Colonic mucosa (tissue), 4 donors: ENCODE measurements at regions not wholly inside any gene's neighbourhood (a gene's known extent, or its start where the extent isn't known, plus 50 kb on each side); places are given as distances from the start of the nearest gene placed in this dataset.

ENCODE experiments used
- DNase-seq: peaks from one replicate; pipeline ENCODE4 v3.0.0-alpha.2; 2020
- H3K27ac ChIP-seq: fragments of 200-600 bp; one replicate; pipeline ENCODE4 v1.8.0; 2021
- H3K27me3 ChIP-seq: fragments of 200-600 bp; one replicate; pipeline ENCODE4 v1.8.0; 2021
- H3K36me3 ChIP-seq: fragments of 200-600 bp; one replicate; pipeline ENCODE4 v1.8.0; 2021
- H3K4me1 ChIP-seq: fragments of 200-600 bp; one replicate; pipeline ENCODE4 v1.8.0; 2021; ENCODE audit warnings: mild to moderate bottlenecking
- H3K4me3 ChIP-seq: fragments of 200-600 bp; one replicate; pipeline ENCODE4 v1.8.0; 2021
- H3K9ac ChIP-seq, 2 donors: one replicate each; pipeline ENCODE4 v1.7.0; 2013; ENCODE audit warnings: control low read depth in 2 of 2, low read depth in 2 of 2, low read length in 2 of 2
- H3K9me3 ChIP-seq: fragments of 200-600 bp; one replicate; pipeline ENCODE4 v1.8.0; 2021
- CTCF ChIP-seq: fragments of 200-600 bp; IDR thresholded peaks from one replicate; pipeline ENCODE4 v1.8.0; 2022; ENCODE audit warnings: antibody characterized with exemption, mild to moderate bottlenecking
- intact Hi-C: fragments of 100-400 bp; cut with DNase I; formaldehyde crosslinking; loops from one replicate; pipeline ENCODE4 v1.14.1; 2022
- donor health status: healthy.
- donor health status: DM: no; HTN: no; CAD: no.
- donor health status: DM: no; HTN: no; CAD: no.

DNA sequence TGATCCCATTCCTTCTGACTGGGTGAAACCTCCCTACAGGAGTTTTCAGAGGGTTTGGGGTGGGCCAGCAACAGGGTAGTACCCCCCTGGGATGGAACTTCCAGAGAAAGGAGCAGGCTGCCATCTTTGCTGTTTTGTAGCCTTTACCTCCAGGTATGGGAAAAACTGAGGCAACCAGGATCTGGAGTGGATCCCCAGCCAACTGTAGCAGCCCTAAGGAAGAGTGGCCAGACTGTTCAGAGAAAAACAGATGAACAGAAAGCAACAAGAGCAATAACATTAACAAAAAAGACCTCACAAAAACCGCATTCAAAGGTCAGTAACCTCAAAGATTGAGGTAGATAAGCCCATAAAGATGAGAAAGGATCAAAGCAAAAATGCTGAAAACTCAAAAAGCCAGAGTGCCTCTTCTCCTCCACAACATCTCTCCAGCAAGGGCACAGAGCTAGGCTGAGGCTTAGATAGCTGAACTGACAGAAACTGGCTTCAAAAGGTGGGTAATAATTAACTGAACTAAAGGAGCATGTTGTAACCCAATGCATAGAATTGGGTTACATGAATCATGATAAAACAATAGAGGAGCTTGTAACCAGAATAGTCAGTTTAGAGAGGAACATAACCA, 1288.6 kb upstream of the CNTN5 start:
- no peak overlapping the region for H3K9ac ChIP-seq
- no peaks in the 10 kb centered on the region for H3K36me3 ChIP-seq
- intact Hi-C loops, result no loop called here
- H3K27ac ChIP-seq, result no peak overlapping the region
- DNase-seq, result no peak
- no peaks in the 10 kb centered on the region for H3K27me3 ChIP-seq
- no peak overlapping the region for H3K4me3 ChIP-seq
- no peaks in the 10 kb centered on the region for H3K9me3 ChIP-seq
- no peak for TF ChIP-seq CTCF
- no peaks in the 10 kb centered on the region for H3K4me1 ChIP-seq

DNA sequence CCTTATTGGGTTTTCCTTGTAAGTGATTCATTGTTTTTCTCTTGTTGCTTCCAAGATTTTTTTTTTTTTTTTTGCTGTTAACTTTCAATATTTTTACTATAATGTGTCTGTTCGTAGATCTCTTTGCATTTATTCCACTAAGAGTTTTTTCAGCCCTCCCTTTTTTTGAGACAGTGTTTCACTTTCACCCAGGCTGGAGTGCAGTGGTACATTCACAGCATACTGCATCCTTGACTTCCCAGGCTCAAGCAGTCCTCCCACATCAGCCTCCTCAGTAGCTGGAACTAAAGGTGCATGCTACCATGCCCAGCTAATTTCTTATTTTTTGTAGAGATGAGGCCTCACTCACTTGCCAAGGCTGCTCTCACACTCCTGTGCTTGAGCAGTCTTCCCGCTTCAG, 1282.0 kb upstream of the CNTN5 start:
- Histone ChIP-seq H3K9ac (no peak overlapping the region), H3K27ac (no peak overlapping the region), H3K9me3 (peaks cover 3% of the 10 kb centered on the region), H3K27me3 (no peaks in the 10 kb centered on the region), H3K4me3 (no peak overlapping the region), H3K4me1 (no peaks in the 10 kb centered on the region), H3K36me3 (no peaks in the 10 kb centered on the region)
- intact Hi-C loops, result no loop called here
- no peak for TF ChIP-seq CTCF
- no peak for DNase-seq

GRCh38 chr11:97739932-97740800, 1280.6 kb upstream of the CNTN5 start:
- TF ChIP-seq CTCF, result no peak
- DNase-seq, result no peak
- Histone ChIP-seq H3K27ac (no peak overlapping the region), H3K9ac (no peak overlapping the region), H3K9me3 (peaks cover 4% of the 10 kb centered on the region), H3K4me3 (no peak overlapping the region), H3K36me3 (no peaks in the 10 kb centered on the region), H3K27me3 (no peaks in the 10 kb centered on the region), H3K4me1 (no peaks in the 10 kb centered on the region)
- intact Hi-C loops, result no loop called here

GRCh38 chr11:97740801-97741151, 1280.0 kb upstream of the CNTN5 start:
- H3K9ac ChIP-seq, result no peak overlapping the region
- no peaks in the 10 kb centered on the region for H3K4me1 ChIP-seq
- H3K4me3 ChIP-seq, result no peak overlapping the region
- intact Hi-C loops, result no loop called here
- H3K27me3 ChIP-seq, result no peaks in the 10 kb centered on the region
- H3K9me3 ChIP-seq, result peaks cover 4% of the 10 kb centered on the region
- no peak for DNase-seq
- no peak overlapping the region for H3K27ac ChIP-seq
- TF ChIP-seq CTCF, result no peak
- H3K36me3 ChIP-seq, result no peaks in the 10 kb centered on the region

GRCh38 chr11:97742717-97743116, 1278.0 kb upstream of the CNTN5 start:
- no peaks in the 10 kb centered on the region for H3K27me3 ChIP-seq
- no peaks in the 10 kb centered on the region for H3K36me3 ChIP-seq
- DNase-seq, result no peak
- H3K9ac ChIP-seq, result no peak overlapping the region
- no peak overlapping the region for H3K4me3 ChIP-seq
- TF ChIP-seq CTCF, result no peak
- intact Hi-C loops, result no loop called here
- H3K4me1 ChIP-seq, result no peaks in the 10 kb centered on the region
- no peak overlapping the region for H3K27ac ChIP-seq
- H3K9me3 ChIP-seq, result peaks cover 4% of the 10 kb centered on the region
